H1 (cell line): ENCODE measurements at regions not wholly inside any gene's neighbourhood (a gene's known extent, or its start where the extent isn't known, plus 50 kb on each side); places are given as distances from the start of the nearest gene placed in this dataset.

Experiments used
- CTCF ChIP-seq, 3 experiments: IDR thresholded peaks; 1 replicate in 2 of 3; 2 replicates in 1 of 3; pipeline versions ENCODE4 v1.5.1 to v1.6.1; 2011; ENCODE audit warnings: low read length in 3 of 3, mild to moderate bottlenecking in 3 of 3, inconsistent platforms in 2 of 3, low read depth in 1 of 3, moderate library complexity in 1 of 3; ENCODE audit not compliant: insufficient read depth in 1 of 3; ENCODE audit errors: control extremely low read depth in 1 of 3
- POLR2A ChIP-seq, 2 experiments: IDR thresholded peaks; 1 replicate in 1 of 2; 2 replicates in 1 of 2; pipeline ENCODE4 v1.6.1; 2011; ENCODE audit warnings: low read depth in 2 of 2, low read length in 2 of 2, mild to moderate bottlenecking in 2 of 2; ENCODE audit errors: control extremely low read depth in 1 of 2
- TEAD4 ChIP-seq: IDR thresholded peaks from 2 replicates; pipeline ENCODE4 v1.6.1; 2012; ENCODE audit warnings: low read depth, low read length, inconsistent platforms, mixed read lengths

DNA sequence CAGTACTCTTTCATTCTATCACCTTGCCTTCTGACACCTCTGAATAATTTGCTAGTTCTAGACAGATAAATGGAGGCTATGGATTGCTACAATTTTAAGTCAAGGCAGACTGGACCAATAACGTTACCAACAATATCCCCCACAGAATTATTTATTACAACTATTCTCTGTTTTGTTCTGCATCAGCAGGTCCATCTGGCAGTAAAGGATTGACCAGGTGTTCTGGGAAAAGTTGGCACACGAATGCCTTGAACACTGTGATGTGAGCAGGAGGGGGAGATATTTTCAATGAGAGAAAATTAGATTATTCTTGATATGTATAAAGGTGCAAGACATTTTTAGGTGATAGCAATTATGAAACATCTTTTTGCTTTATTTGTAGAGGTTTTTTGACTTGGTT is 718.8 kb upstream of the TMPRSS15 start:
- TF ChIP-seq POLR2A (IDR thresholded peaks at IDR 0.05; ENCODE audit: control extremely low read depth in 1 of 2, low read depth in 2 of 2, low read length in 2 of 2) (no peak), TEAD4 (no peak), CTCF (IDR thresholded peaks at IDR 0.05; ENCODE audit: control extremely low read depth in 1 of 3, insufficient read depth in 1 of 3, low read depth in 1 of 3, low read length in 3 of 3) (no peak)
